Testis (tissue), 2 donors: ENCODE measurements at regions not wholly inside any gene's neighbourhood (a gene's known extent, or its start where the extent isn't known, plus 50 kb on each side); places are given as distances from the start of the nearest gene placed in this dataset.

Experiments used
- DNase-seq: peaks from one replicate; pipeline ENCODE4 v3.0.0-alpha.2; 2019
- H3K27ac ChIP-seq, 2 donors: fragments of 200-600 bp; sonication (generic); one replicate each; pipeline ENCODE4 v1.5.1; 2019
- H3K27me3 ChIP-seq: fragments of 200-600 bp; sonication (generic); one replicate; pipeline ENCODE4 v1.5.1; 2019
- H3K36me3 ChIP-seq: fragments of 200-600 bp; sonication (generic); one replicate; pipeline ENCODE4 v1.5.1; 2017; ENCODE audit warnings: low read depth; ENCODE audit errors: missing control alignments
- H3K4me1 ChIP-seq: fragments of 200-600 bp; sonication (generic); one replicate; pipeline ENCODE4 v1.5.1; 2019
- H3K4me3 ChIP-seq, 2 donors: fragments of 200-600 bp; sonication (generic); one replicate each; pipeline ENCODE4 v1.5.1; 2017 to 2019
- H3K9me3 ChIP-seq: fragments of 200-600 bp; sonication (generic); one replicate; pipeline ENCODE4 v1.5.1; 2017
- CTCF ChIP-seq, 3 experiments: fragments of 450-650 bp in 2 of 3; fragments of 200-600 bp in 1 of 3; sonication (generic) in 1 of 3; IDR thresholded peaks; one replicate each; pipeline ENCODE4 v1.5.1; 2016 to 2019; ENCODE audit warnings: antibody characterized with exemption in 3 of 3, mild to moderate bottlenecking in 2 of 3, moderate library complexity in 1 of 3
- POLR2A ChIP-seq: fragments of 450-650 bp; IDR thresholded peaks from one replicate; pipeline ENCODE4 v1.6.1; 2017; ENCODE audit warnings: antibody characterized with exemption, mild to moderate bottlenecking, moderate library complexity
- WGBS, 2 donors: methylation state at CpG; one replicate each; pipeline ENCODE4 v1.1.5; 2018; 5-methylcytosine and 5-hydroxymethylcytosine counted together
- intact Hi-C: fragments of 100-400 bp; cut with DNase I; formaldehyde crosslinking; loops from one replicate; pipeline ENCODE4 v1.15.1; 2023; ENCODE audit warnings: low total_unique reads

- Histone ChIP-seq H3K4me1 (no peaks in the 10 kb centered on the region), H3K27ac (no peak overlapping the region), H3K27me3 (no peaks in the 10 kb centered on the region), H3K9me3 (no peaks in the 10 kb centered on the region), H3K36me3 (no peaks in the 10 kb centered on the region), H3K4me3 (no peak overlapping the region)
- TF ChIP-seq CTCF (IDR thresholded peaks at IDR 0.05) (no peak), POLR2A (no peak)
- intact Hi-C loops: no loop called here
- DNase-seq: no peak
- 83 to 90% methylated on average over 2 of the region's 2 CpGs for WGBS, 2 donors
Measured at GRCh38 chr6:96685702-96686101, 122.8 kb downstream of the FHL5 start.

- H3K4me3 ChIP-seq: no peak overlapping the region
- no peaks in the 10 kb centered on the region for H3K27me3 ChIP-seq
- WGBS, 2 donors: 74 to 75% methylated on average over 3 of the region's 3 CpGs
- intact Hi-C loops: no loop called here
- no peak for TF ChIP-seq POLR2A
- no peak overlapping the region for H3K27ac ChIP-seq
- H3K36me3 ChIP-seq: no peaks in the 10 kb centered on the region
- no peak for DNase-seq
- H3K9me3 ChIP-seq: no peaks in the 10 kb centered on the region
- no peaks in the 10 kb centered on the region for H3K4me1 ChIP-seq
Measured at GRCh38 chr6:96683819-96684528, 121.0 kb downstream of the FHL5 start.

- H3K4me1 ChIP-seq: no peaks in the 10 kb centered on the region
- no peak for DNase-seq
- no peak overlapping the region for H3K4me3 ChIP-seq
- H3K27ac ChIP-seq: no peak overlapping the region
- TF ChIP-seq POLR2A: no peak
- no peak for TF ChIP-seq CTCF (IDR thresholded peaks at IDR 0.05)
- intact Hi-C loops: no loop called here
- H3K27me3 ChIP-seq: no peaks in the 10 kb centered on the region
- no peaks in the 10 kb centered on the region for H3K36me3 ChIP-seq
- no peaks in the 10 kb centered on the region for H3K9me3 ChIP-seq
Measured at GRCh38 chr6:96682017-96682416, 119.1 kb downstream of the FHL5 start.

- no peaks in the 10 kb centered on the region for H3K36me3 ChIP-seq
- no peak overlapping the region for H3K4me3 ChIP-seq
- 46 to 53% methylated on average over 1 of the region's 1 CpG for WGBS, 2 donors
- no peak for TF ChIP-seq CTCF (IDR thresholded peaks at IDR 0.05)
- TF ChIP-seq POLR2A: no peak
- intact Hi-C loops: no loop called here
- H3K9me3 ChIP-seq: no peaks in the 10 kb centered on the region
- H3K27me3 ChIP-seq: no peaks in the 10 kb centered on the region
- no peaks in the 10 kb centered on the region for H3K4me1 ChIP-seq
- DNase-seq: no peak
- H3K27ac ChIP-seq: no peak overlapping the region
Measured at GRCh38 chr6:96675597-96675996, 112.7 kb downstream of the FHL5 start.
